Activated CD4-positive, alpha-beta T cell treated with anti-CD3 and anti-CD28 coated beads, Interleukin-2, Interleukin-6, amounts not matched to agents 100 ng/mL and 50 ng/mL, durations not matched to agents 16 hours and 8 hours (primary cell): ENCODE measurements at regions not wholly inside any gene's neighbourhood (a gene's known extent, or its start where the extent isn't known, plus 50 kb on each side); places are given as distances from the start of the nearest gene placed in this dataset.

Source experiments
- DNase-seq: peaks from one replicate; pipeline ENCODE4 v3.0.0-alpha.2; 2020

DNA sequence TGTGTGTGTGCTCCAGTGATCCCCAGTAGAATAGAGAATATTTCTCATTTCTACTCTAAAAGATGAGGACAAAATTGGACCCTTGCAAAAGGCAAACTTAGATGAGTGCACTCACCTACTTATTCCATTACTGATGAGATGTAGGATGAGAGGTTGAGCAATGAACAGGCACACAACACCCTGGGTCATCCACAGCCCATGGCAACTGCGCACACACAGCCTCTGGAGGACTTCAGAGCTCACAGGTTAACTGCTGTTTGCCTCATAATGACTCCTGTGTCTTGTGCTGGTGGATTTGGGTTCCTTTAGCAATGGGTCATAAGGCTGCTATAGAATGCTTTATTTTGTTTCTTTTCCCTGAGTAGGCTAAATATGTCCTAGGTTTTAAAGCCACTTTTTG lies 103.6 kb upstream of the TNFAIP3 start:
- no peak for DNase-seq

DNA sequence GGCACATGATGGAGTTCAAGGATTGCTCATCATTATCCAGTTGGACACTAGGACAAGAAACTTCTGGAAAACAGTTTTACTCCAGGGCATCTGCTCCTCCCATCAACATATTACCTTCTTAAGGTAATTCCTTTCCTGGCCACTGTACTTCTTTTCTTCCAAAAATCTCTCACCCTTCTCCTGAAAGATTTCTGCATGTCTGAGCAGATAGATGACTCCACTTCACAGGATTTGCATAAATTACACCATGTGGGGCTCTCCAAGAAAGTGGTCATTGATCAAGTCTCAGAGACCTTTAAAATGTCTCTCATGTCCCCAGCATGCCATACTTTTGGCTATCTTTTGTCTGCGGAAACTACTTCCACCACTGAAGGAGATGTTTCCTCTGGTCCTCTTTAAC lies 103.2 kb upstream of the TNFAIP3 start:
- no peak for DNase-seq

GRCh38 chr6:137764464-137764863 lies 102.6 kb upstream of the TNFAIP3 start:
- no peak for DNase-seq

DNA sequence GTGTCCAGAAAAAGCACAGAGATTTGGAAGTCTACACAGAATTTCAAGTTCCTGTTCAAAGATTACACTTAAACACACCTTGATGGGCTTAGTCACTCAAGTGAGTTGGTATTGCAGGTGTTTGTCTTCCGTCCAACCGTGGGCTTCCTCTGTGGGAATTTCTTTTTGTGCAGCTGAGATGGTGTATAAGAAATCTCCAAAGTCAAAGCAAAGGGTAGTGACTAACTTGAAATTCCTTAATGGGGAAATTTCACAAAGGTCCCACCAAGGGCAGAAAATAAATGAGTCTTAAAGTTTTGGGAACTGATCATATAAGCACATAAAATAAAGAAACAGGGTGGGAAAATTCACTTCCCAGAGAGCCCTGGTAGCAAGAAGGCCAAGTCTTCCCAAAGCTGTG lies 102.0 kb upstream of the TNFAIP3 start:
- DNase-seq = no peak

GRCh38 chr6:137766596-137767370 lies 100.3 kb upstream of the TNFAIP3 start:
- no peak for DNase-seq

DNA sequence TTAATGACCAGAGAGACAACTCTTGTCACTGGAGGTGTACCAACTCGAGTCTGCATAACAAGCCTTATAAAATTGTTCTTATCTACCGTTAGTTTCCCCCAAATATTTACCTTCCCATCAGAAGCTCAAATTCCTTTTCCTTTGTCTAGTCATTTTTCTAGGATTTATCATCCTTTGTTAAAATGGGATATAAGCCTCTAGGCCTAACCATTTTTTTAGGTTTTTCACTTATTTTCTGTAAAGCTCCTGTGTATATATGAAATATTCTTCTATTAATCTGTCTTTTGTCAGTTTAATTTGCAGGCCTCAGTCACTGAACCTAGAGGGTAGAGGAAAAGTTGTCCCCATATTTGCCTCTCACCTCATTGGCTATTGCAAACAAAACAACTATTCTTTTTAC lies 99.6 kb upstream of the TNFAIP3 start:
- DNase-seq = no peak

DNA sequence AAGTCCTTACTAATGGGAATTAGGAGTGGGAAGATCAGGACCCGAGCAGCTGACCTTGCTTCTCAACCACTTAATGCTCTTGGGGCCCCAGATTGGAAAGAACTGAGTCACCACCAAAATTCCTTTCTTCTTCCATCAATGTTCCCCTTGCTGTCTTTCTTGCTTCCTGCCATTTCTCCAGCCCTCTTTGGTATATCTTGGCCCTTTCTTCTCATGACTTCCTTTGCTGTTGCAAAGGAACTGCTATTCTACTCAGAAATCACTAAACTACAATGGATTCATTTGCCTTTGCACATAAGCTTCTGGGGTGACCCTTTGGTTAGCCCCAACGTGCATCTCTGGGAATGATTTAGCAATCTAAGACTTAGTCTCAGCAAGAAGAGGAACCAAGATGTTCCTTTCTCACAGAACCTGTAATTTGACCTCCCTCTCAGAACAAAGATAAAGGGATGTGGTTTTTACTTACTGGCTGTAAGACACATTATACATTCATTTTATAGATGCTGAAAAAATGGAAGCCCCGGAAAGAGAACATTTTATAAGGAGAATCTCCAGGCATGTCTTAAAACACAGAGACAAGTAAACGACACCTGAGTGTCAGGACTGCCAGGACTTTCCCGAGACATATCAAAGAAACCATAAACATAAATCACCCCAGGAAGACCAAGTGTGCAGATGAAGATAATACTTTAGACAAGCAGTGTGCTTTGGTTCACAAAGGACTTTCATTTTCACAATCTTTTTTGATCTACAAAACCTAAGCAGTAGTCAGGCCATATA lies 99.0 kb upstream of the TNFAIP3 start:
- DNase-seq = no peak

DNA sequence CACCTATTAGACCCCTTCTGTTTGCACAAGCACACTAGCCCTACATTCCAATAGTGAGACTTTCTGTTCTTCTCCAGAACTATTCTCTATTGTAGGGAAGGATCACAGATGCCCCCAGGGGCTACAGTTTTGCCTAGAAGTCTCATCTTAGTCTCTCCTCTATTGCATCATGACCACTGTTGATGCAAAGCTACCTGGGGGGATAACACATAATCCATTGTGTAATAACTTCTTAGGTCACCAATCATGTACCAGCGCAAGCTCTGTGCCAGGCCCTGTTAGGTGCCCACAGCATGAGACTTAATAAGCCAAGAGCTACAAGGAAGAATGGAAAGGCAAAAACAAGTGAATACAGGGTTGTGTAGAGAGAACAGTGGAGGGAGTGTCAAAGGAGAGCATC lies 98.1 kb upstream of the TNFAIP3 start:
- no peak for DNase-seq

GRCh38 chr6:137769797-137770362 lies 97.2 kb upstream of the TNFAIP3 start:
- DNase-seq = no peak

GRCh38 chr6:137772541-137773250 lies 94.4 kb upstream of the TNFAIP3 start:
- no peak for DNase-seq

DNA sequence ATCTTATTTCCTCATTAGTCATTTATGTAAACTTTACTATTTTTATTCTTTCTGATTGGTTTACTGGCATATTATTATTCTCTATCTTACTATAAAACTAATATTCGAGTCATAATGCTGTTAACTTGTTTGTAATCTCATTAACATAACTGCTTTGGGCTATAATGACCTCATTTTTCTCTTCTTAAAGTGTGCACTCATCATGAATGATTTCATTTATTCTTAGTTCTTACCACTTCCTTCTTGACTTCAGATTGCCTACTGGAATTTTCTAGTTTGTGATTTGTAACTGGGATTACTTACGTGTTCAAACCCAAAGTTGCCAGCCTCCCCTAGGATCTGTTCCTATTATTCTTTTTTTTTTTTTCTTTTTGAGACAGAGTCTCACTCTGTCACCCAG lies 91.8 kb upstream of the TNFAIP3 start:
- DNase-seq = no peak

- DNase-seq = no peak
Observed at GRCh38 chr6:137775720-137776119, 91.3 kb upstream of the TNFAIP3 start.

DNA sequence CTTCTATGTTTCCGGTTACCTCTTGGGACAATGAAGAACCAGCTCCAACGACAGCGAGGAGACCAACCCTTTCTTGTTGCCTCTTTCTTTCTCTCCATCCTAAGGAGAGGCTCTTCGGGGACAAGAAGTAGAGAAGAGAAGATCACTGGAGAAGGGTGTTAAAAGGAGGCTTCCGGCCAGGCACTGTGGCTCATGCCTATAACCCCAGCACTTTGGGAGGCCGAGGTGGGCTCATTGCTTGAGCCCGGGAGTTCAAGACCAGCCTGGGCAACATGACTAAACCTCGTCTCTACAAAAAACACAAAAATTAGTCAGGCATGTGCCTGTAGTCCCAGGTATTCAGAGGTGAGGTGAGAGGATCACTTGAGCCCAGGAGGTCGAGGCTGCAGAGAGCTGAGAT lies 90.8 kb upstream of the TNFAIP3 start:
- DNase-seq = no peak

- DNase-seq = no peak
Observed at GRCh38 chr6:137776786-137777686, 90.0 kb upstream of the TNFAIP3 start.

GRCh38 chr6:137777687-137778075 lies 89.4 kb upstream of the TNFAIP3 start:
- no peak for DNase-seq

- DNase-seq = no peak
Observed at GRCh38 chr6:137779982-137780381, 87.1 kb upstream of the TNFAIP3 start.

DNA sequence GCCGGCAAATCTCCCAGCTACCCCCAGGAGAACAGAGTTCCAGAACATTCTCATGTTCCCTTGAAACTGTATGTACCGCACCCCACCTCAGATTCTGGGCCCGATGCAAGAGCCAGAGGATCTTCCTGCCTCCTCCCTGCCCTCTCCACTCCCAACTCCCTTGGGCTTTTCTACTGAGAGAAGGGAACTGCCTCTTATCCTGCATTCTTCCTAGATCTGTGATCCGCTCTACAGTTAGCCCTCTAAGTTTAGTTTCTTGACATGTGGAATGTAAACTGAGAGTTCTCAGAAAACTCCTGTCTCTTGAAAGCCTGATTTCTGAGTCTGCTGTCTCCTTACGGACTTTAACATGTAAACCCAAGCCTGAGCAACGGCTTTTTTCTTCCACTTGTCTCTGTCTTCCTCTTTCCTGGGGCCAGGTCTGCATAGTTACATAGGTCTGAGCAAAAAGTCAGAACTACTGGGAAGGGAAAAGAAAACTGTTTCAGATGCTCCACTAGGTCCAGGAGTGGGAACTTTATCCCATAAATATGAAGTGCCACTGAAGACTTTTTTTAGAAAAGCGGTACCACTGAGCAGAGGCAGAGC lies 86.5 kb upstream of the TNFAIP3 start:
- no peak for DNase-seq

- DNase-seq = no peak
Observed at GRCh38 chr6:137781639-137782038, 85.4 kb upstream of the TNFAIP3 start.

DNA sequence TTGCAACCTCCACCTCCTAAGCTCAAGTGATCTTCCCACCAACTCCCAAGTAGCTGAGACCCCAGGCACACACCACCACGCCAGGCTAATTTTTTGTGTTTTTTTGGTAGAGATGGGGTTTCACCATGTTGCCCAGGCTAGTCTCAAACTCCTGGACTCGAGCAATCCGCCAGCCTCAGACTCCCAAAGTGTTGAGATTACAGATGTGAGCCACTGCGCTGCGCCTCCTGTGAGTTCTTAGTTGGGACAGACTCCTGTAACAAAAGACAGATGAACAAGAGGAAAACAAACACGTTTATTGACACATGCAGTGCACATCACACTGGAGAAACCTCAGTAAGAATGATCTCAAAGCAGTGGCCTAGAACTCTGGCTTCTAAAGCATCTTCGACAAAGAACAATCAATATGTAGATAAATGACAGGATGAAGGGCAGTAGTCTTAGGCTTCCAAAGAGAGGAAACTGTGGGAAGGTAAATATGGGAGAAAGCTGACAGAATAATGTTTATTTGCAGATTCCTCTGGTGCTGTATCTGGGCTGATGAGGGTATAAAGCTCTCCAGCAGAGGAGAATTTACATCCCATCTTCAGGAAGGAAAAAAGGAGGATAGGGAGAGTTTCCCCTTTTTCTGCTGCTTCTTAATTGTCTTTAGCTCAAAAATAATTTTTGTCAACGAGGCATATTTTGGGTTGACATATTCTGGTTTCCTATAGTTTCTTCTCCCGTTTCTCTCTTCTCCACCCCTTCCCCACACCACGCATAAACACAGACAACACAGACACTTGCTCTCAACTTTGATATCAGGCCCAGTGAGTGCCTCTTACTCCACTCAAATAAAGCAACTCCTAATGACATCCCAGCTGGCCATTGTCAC lies 84.7 kb upstream of the TNFAIP3 start:
- DNase-seq = no peak

DNA sequence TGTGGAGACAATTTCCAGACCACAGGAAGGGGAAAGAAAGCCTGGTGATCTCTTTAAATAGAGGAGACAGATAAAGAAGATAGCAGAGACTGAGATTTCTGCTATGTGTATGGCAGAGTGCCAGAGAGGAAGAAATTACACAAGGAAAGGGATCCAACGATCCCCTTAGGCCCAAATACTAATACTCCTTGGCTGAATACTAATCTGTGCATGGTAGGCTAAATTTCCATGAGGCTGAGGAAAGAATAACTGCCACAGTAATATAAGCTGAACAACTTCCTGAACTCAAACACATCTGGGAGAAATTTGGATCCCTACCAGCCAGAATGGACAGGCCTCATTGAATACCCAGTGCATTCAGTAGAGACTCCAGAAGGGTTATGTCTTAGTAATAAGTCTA lies 83.3 kb upstream of the TNFAIP3 start:
- DNase-seq = no peak

- DNase-seq = no peak
Observed at GRCh38 chr6:137784583-137784982, 82.5 kb upstream of the TNFAIP3 start.
